HG02970 (cell line): ENCODE measurements at regions not wholly inside any gene's neighbourhood (a gene's known extent, or its start where the extent isn't known, plus 50 kb on each side); places are given as distances from the start of the nearest gene placed in this dataset.

Source experiments
- ATAC-seq: cut with Tn5 transposase; IDR thresholded peaks from one replicate; pipeline ENCODE4 v1.9.1; 2021; ENCODE audit warnings: mild to moderate bottlenecking, moderate library complexity, moderate number of reproducible peaks; ENCODE audit not compliant: unreplicated experiment, low FRiP score

- ATAC-seq = peak; percentile 86
Observed at GRCh38 chrX:30414144-30414543, 105.0 kb upstream of the NR0B1 start.

GRCh38 chrX:30402366-30402765 lies 93.2 kb upstream of the NR0B1 start:
- no peak for ATAC-seq

GRCh38 chrX:30388325-30388724 lies 79.1 kb upstream of the NR0B1 start:
- no peak for ATAC-seq

GRCh38 chrX:30373951-30374350 lies 64.8 kb upstream of the NR0B1 start:
- ATAC-seq = no peak

- ATAC-seq = no peak
Observed at GRCh38 chrX:30373479-30373878, 64.3 kb upstream of the NR0B1 start.

- no peak for ATAC-seq
Observed at GRCh38 chrX:30364229-30364628, 55.0 kb upstream of the NR0B1 start.
